Erythroblast (primary cell): ENCODE measurements at regions not wholly inside any gene's neighbourhood (a gene's known extent, or its start where the extent isn't known, plus 50 kb on each side); places are given as distances from the start of the nearest gene placed in this dataset.

Source experiments
- GATA1 ChIP-seq: IDR thresholded peaks from 2 replicates; pipeline ENCODE4 v1.6.1; 2011; ENCODE audit warnings: low read depth, mild to moderate bottlenecking, control low read depth, low read length, moderate library complexity
- POLR2A ChIP-seq: IDR thresholded peaks from 2 replicates; pipeline ENCODE4 v1.6.1; 2011; ENCODE audit warnings: mild to moderate bottlenecking, low read length

DNA sequence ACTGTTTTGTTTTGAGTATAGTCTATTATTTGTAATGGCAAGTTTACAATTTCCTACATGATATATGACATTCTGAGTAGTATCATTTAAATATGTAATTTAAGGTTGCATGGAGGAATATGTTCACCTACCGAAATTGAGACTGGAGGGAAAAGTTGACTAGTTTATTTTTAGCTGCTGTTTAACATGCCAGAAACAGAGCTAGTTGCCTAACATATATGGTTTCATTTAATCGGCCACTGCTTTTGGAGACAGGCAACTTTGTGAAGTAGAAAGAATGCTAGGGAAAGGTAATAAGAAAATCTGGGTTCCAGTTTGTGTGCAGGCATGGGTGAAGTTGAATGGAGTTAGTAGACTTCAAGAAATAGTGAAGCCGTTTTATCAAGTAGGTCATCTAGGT is 342.1 kb upstream of the CBLB start:
- TF ChIP-seq POLR2A (no peak), GATA1 (no peak)
